ENCODE measurements at regions not wholly inside any gene's neighbourhood (a gene's known extent, or its start where the extent isn't known, plus 50 kb on each side); places are given as distances from the start of the nearest gene placed in this dataset.

DNA sequence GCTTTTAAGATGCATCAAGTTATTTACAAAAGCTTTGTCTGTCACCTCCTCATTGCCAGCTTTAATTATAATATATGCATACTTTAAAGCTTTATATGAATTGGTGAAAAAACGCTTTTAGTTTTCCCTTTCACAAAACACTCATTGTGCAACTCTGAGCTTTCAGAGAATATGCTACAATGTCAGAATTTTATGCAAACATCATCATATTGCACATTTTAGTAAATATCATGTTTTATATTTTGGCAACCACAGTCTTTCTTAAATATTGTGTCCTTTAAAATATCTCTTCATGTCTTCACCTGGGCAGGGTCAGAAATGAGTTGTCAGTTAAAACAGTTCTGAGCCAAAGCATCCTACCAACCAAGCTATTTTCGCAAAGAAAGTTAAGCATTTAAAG, 601.1 kb upstream of the RORB start:
- H3K4me3 ChIP-seq (replicated peaks; ENCODE audit: low read depth, low read length): no peak overlapping the region
- DNase-seq (ENCODE audit: low read depth): no peak
- TF ChIP-seq, protein P1, sequence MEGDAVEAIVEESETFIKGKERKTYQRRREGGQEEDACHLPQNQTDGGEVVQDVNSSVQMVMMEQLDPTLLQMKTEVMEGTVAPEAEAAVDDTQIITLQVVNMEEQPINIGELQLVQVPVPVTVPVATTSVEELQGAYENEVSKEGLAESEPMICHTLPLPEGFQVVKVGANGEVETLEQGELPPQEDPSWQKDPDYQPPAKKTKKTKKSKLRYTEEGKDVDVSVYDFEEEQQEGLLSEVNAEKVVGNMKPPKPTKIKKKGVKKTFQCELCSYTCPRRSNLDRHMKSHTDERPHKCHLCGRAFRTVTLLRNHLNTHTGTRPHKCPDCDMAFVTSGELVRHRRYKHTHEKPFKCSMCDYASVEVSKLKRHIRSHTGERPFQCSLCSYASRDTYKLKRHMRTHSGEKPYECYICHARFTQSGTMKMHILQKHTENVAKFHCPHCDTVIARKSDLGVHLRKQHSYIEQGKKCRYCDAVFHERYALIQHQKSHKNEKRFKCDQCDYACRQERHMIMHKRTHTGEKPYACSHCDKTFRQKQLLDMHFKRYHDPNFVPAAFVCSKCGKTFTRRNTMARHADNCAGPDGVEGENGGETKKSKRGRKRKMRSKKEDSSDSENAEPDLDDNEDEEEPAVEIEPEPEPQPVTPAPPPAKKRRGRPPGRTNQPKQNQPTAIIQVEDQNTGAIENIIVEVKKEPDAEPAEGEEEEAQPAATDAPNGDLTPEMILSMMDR (IDR thresholded peaks at IDR 0.05; ENCODE audit: low read length, missing control alignments): no peak

DNA sequence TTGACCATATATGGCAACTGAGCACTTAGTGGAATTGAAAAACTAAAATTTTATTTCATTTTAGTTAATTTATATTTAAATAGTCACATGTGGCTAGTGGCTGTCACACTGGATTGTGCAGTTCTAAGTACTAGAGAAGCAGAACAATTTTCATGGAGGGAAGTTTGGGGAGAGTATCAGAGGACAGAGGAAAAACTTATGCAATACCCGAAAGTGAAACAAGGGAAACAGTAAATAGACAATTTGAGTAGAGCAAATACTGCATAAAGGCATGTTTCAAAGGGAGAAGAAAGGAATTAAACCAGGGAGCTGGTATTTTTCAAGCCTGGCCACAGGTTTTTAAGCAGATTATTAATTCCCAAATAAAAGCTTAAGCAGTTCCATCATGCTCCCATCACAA, 590.5 kb upstream of the RORB start:
- DNase-seq (ENCODE audit: low read depth): no peak
- H3K4me3 ChIP-seq (replicated peaks; ENCODE audit: low read depth, low read length): no peak overlapping the region
- TF ChIP-seq, protein P1 (IDR thresholded peaks at IDR 0.05; ENCODE audit: low read length, missing control alignments): no peak

DNA sequence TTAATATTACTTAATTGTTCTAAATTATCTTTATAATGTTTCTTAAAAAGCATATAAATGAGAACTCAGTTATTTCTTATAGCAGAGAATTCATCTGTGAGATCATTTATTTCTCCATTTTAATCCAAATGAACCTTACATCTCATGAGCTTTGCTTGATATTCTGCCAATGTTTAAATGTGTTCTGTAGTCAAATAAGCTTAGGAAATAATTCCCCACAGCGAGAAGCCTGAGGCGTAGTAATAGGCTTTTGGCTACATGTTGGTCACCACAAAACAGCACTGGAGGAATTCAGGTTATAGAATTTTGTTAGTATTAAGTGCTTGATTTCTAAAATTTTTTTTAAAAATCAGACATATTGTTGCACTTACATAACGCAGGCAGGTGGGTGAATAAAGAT, 585.3 kb upstream of the RORB start:
- TF ChIP-seq, protein P1 (IDR thresholded peaks at IDR 0.05; ENCODE audit: low read length, missing control alignments): no peak
- no peak overlapping the region for H3K4me3 ChIP-seq (replicated peaks; ENCODE audit: low read depth, low read length)
- DNase-seq (ENCODE audit: low read depth): no peak

DNA sequence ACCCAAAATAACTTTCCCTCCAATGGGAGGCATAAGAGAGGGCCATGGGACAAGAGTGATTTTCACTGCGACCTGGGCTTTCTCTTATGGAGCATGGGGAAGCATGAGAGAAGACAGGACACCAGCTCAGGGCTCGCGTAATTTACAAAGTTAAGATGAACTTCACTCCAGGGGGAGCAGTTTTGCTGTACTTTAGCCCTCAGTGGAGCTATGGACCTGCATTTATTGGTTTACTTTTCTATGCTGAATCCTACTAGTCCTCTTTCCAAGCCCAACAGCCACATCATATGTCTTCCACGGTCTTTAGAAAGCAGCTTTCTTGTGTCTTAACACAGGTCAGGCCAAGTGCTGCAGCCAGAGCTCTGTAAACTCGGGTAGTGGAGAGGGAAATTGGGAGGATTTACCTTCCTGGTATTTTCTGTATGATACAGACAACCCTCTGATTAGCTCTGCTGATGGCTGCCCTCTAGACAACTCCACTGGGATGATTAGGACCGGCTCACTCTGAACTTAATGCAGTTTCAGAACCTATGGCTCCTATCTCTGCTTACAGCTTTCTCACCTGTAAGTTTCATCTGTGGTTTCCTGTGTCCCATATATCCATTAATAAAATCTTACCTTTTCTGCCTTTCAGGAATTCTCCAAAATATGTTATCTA, 581.0 kb upstream of the RORB start:
- no peak overlapping the region for H3K4me3 ChIP-seq (replicated peaks; ENCODE audit: low read depth, low read length)
- DNase-seq (ENCODE audit: low read depth): peak; percentile 2
- TF ChIP-seq, protein P1 (IDR thresholded peaks at IDR 0.05; ENCODE audit: low read length, missing control alignments): peak; percentile 20

DNA sequence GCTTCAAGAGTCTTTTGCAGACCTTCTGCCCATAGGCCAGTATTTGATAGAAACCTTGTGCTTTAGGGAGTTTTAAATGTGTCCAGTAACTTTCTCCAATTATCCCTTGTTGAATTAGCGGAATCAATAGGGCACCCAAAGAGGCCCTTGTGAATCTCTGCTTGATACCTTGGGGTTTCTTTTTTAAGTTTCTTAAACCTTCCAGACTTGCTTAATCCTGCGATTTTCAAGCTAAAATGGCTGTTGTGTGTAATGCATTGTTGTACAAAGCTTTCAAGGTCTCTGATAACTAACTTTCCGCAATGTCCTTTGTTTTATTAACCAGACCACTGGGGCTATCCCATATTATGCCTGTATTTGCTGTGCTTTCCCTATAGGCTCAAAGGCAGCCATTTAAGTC, 577.4 kb upstream of the RORB start:
- H3K4me3 ChIP-seq (replicated peaks; ENCODE audit: low read depth, low read length): no peak overlapping the region
- no peak for DNase-seq (ENCODE audit: low read depth)
- TF ChIP-seq, protein P1 (IDR thresholded peaks at IDR 0.05; ENCODE audit: low read length, missing control alignments): no peak

DNA sequence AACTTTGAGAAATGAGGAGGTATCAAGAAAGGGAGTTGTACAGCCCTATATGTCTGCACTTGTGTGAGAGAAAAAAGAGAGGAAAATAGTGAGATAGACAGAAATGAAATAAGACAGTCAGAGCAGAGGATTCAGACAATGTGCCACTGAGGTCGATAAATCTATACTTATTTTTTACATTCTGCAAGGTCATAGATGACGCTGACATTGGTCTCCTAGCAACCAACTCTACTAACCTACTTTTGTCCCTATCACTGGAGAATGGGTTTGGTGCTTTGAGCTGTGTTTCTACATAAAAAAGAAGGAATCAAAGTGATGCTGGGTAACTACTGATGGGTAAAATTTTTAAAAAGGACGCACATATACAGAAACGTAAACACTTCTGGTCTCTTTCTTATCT, 573.3 kb upstream of the RORB start:
- TF ChIP-seq, protein P1 (IDR thresholded peaks at IDR 0.05; ENCODE audit: low read length, missing control alignments): no peak
- DNase-seq (ENCODE audit: low read depth): no peak
- no peak overlapping the region for H3K4me3 ChIP-seq (replicated peaks; ENCODE audit: low read depth, low read length)

DNA sequence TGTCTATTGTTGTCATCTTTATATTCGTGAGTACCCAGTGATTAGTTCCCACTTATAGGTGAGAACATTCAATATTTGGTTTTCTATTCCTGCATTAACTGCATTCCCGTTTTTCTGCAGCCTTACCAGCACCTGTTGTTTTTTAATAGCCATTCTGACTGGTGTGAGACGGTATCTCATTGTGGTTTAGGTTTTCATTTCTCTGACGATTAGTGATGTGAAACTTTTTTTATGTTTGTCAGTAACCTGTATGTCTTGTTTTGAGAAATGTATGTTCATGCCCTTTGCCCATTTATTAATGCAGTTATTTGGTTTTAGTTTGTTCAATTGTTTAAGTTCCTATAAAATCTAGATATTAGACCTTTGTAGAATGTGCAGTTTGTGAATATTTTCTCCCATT, 546.0 kb upstream of the RORB start:
- no peak for DNase-seq (ENCODE audit: low read depth)
- H3K4me3 ChIP-seq (replicated peaks; ENCODE audit: low read depth, low read length): no peak overlapping the region
- TF ChIP-seq, protein P1 (IDR thresholded peaks at IDR 0.05; ENCODE audit: low read length, missing control alignments): no peak

All from fibroblast of pulmonary artery (primary cell).